Loucy (cell line): ENCODE measurements at regions not wholly inside any gene's neighbourhood (a gene's known extent, or its start where the extent isn't known, plus 50 kb on each side); places are given as distances from the start of the nearest gene placed in this dataset.
"Not testable (repeated sequence)": the region's sequence is repeated elsewhere in the genome, so short reads cannot be mapped to it uniquely, and the experiment has no call there.

ENCODE experiments used
- EZH2phosphoT487 ChIP-seq: fragments of 200-600 bp; IDR thresholded peaks from 2 replicates; pipeline ENCODE4 v1.6.1; 2018; ENCODE audit warnings: antibody characterized with exemption, mild to moderate bottlenecking, moderate library complexity, borderline replicate concordance
- TF ChIP-seq, protein P1 (sequence below): fragments of 200-600 bp; sonication (generic); conservative IDR thresholded peaks from 2 replicates; pipeline ENCODE4 v1.5.1; 2014; ENCODE audit warnings: mild to moderate bottlenecking, antibody characterized with exemption, low read length

DNA sequence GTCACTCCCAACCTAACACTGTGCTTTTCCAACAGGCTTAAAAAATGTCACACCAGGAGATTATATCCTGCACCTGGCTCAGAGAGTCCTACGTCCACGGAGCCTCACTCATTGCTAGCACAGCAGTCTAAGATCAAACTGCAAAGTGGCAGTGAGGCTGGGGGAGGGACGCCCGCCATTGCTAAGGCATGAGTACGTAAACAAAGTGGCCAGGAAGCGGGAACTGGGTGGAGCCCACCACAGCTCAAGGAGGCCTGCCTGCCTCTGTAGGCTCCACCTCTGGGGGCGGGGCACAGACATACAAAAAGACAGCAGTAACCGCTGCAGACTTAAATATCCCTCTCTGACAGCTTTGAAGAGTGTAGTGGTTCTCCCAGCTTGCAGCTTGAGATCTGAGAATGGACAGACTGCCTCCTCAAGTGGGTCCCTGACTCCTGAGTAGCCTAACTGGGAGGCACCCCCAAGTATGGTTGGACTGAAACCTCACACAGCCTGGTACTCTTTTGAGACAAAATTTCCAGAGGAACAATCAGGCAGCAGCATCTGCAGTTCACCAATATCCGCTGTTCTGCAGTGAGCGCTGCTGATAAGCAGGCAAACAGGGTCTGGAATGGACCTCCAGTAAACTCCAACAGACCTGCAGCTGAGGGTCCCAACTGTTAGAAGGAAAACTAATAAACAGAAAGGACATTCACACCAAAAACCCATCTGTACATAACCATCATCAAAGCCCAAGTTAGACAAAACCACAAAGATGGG is 2986.4 kb upstream of the OR11H1 start:
- TF ChIP-seq, protein P1, sequence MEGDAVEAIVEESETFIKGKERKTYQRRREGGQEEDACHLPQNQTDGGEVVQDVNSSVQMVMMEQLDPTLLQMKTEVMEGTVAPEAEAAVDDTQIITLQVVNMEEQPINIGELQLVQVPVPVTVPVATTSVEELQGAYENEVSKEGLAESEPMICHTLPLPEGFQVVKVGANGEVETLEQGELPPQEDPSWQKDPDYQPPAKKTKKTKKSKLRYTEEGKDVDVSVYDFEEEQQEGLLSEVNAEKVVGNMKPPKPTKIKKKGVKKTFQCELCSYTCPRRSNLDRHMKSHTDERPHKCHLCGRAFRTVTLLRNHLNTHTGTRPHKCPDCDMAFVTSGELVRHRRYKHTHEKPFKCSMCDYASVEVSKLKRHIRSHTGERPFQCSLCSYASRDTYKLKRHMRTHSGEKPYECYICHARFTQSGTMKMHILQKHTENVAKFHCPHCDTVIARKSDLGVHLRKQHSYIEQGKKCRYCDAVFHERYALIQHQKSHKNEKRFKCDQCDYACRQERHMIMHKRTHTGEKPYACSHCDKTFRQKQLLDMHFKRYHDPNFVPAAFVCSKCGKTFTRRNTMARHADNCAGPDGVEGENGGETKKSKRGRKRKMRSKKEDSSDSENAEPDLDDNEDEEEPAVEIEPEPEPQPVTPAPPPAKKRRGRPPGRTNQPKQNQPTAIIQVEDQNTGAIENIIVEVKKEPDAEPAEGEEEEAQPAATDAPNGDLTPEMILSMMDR = not testable (repeated sequence)
- TF ChIP-seq EZH2phosphoT487 = not testable (repeated sequence)
